NCI-H2107 treated with DMSO at 0.1 percent for 48 hours (cell line): ENCODE measurements at regions not wholly inside any gene's neighbourhood (a gene's known extent, or its start where the extent isn't known, plus 50 kb on each side); places are given as distances from the start of the nearest gene placed in this dataset.

Source experiments
- DNase-seq: peaks from one replicate; lab custom pipeline; 2025; ENCODE audit not compliant: unreplicated experiment; lab: John Stamatoyannopoulos, UW

- DNase-seq: no peak
Measured at GRCh38 chr13:33616130-33616529, 201.8 kb upstream of the RFC3 start.

- no peak for DNase-seq
Measured at GRCh38 chr13:33617055-33617454, 200.9 kb upstream of the RFC3 start.

GRCh38 chr13:33624253-33624652, 193.7 kb upstream of the RFC3 start:
- no peak for DNase-seq

- no peak for DNase-seq
Measured at GRCh38 chr13:33624740-33625139, 193.2 kb upstream of the RFC3 start.

GRCh38 chr13:33626407-33626806, 191.5 kb upstream of the RFC3 start:
- no peak for DNase-seq

- no peak for DNase-seq
Measured at GRCh38 chr13:33628662-33629061, 189.3 kb upstream of the RFC3 start.

GRCh38 chr13:33629605-33630360, 188.2 kb upstream of the RFC3 start:
- DNase-seq: no peak

GRCh38 chr13:33633701-33634545, 184.0 kb upstream of the RFC3 start:
- DNase-seq: no peak

- DNase-seq: no peak
Measured at GRCh38 chr13:33634546-33634982, 183.4 kb upstream of the RFC3 start.

- peak; percentile 8 for DNase-seq
Measured at GRCh38 chr13:33636243-33636642, 181.7 kb upstream of the RFC3 start.

- DNase-seq: no peak
Measured at GRCh38 chr13:33636955-33637670, 180.8 kb upstream of the RFC3 start.

GRCh38 chr13:33637978-33638743, 179.8 kb upstream of the RFC3 start:
- DNase-seq: no peak

GRCh38 chr13:33639158-33639557, 178.8 kb upstream of the RFC3 start:
- no peak for DNase-seq

- no peak for DNase-seq
Measured at GRCh38 chr13:33639626-33640080, 178.3 kb upstream of the RFC3 start.

GRCh38 chr13:33640832-33641231, 177.1 kb upstream of the RFC3 start:
- no peak for DNase-seq

- DNase-seq: no peak
Measured at GRCh38 chr13:33642374-33643065, 175.4 kb upstream of the RFC3 start.

GRCh38 chr13:33644581-33645543, 173.1 kb upstream of the RFC3 start:
- DNase-seq: peak; percentile 23

- DNase-seq: no peak
Measured at GRCh38 chr13:33645591-33646554, 172.1 kb upstream of the RFC3 start.
